Breast epithelium (tissue), 3 donors: ENCODE measurements at regions not wholly inside any gene's neighbourhood (a gene's known extent, or its start where the extent isn't known, plus 50 kb on each side); places are given as distances from the start of the nearest gene placed in this dataset.

ENCODE experiments used
- POLR2A ChIP-seq: fragments of 450-650 bp; IDR thresholded peaks from one replicate; pipeline ENCODE4 v1.6.1; 2016; ENCODE audit warnings: antibody characterized with exemption, mild to moderate bottlenecking, moderate library complexity
- POLR2AphosphoS5 ChIP-seq, 3 donors: sonication (generic); formaldehyde crosslinking; IDR thresholded peaks; one replicate each; pipeline ENCODE4 v1.6.1; 2017; ENCODE audit warnings: antibody characterized with exemption in 3 of 3
- TF ChIP-seq, protein P1 (sequence below), 3 donors: fragments of 450-650 bp; IDR thresholded peaks; one replicate each; pipeline ENCODE4 v1.5.1; 2016 to 2017; ENCODE audit warnings: antibody characterized with exemption in 3 of 3, mild to moderate bottlenecking in 3 of 3, moderate library complexity in 3 of 3

DNA sequence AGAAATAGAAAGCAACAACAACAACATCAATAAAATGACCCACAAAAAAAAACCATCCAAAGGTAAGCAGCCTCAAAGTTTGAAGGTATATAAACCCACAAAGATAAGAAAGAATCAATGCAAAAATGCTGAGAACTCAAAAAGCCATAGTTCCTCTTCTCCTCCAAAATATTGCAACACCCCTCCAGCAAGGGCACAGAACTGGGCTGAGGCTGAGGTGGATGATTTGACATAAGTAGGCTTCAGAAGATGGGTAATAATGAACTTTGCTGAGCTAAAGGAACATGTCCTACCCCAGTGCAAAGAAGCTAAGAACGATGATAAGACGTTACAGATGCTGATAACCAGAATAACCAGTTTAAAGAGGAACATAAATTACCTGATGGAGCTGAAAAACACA lies 188.8 kb upstream of the BTBD3 start:
- TF ChIP-seq, protein P1, sequence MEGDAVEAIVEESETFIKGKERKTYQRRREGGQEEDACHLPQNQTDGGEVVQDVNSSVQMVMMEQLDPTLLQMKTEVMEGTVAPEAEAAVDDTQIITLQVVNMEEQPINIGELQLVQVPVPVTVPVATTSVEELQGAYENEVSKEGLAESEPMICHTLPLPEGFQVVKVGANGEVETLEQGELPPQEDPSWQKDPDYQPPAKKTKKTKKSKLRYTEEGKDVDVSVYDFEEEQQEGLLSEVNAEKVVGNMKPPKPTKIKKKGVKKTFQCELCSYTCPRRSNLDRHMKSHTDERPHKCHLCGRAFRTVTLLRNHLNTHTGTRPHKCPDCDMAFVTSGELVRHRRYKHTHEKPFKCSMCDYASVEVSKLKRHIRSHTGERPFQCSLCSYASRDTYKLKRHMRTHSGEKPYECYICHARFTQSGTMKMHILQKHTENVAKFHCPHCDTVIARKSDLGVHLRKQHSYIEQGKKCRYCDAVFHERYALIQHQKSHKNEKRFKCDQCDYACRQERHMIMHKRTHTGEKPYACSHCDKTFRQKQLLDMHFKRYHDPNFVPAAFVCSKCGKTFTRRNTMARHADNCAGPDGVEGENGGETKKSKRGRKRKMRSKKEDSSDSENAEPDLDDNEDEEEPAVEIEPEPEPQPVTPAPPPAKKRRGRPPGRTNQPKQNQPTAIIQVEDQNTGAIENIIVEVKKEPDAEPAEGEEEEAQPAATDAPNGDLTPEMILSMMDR (IDR thresholded peaks at IDR 0.05), result no peak
- TF ChIP-seq POLR2A (no peak), POLR2AphosphoS5 (IDR thresholded peaks at IDR 0.05) (no peak)
